ENCODE measurements at regions not wholly inside any gene's neighbourhood (a gene's known extent, or its start where the extent isn't known, plus 50 kb on each side); places are given as distances from the start of the nearest gene placed in this dataset.

GRCh38 chr1:60868901-60869663 is 213.3 kb upstream of the NFIA start:
- TF ChIP-seq, protein P1, sequence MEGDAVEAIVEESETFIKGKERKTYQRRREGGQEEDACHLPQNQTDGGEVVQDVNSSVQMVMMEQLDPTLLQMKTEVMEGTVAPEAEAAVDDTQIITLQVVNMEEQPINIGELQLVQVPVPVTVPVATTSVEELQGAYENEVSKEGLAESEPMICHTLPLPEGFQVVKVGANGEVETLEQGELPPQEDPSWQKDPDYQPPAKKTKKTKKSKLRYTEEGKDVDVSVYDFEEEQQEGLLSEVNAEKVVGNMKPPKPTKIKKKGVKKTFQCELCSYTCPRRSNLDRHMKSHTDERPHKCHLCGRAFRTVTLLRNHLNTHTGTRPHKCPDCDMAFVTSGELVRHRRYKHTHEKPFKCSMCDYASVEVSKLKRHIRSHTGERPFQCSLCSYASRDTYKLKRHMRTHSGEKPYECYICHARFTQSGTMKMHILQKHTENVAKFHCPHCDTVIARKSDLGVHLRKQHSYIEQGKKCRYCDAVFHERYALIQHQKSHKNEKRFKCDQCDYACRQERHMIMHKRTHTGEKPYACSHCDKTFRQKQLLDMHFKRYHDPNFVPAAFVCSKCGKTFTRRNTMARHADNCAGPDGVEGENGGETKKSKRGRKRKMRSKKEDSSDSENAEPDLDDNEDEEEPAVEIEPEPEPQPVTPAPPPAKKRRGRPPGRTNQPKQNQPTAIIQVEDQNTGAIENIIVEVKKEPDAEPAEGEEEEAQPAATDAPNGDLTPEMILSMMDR (IDR thresholded peaks at IDR 0.05), result no peak
- ATAC-seq (no peak), DNase-seq (no peak)
- intact Hi-C loops (cut with DNase I), result no loop called here
- Histone ChIP-seq H3K4me3 (no peak overlapping the region), H3K4me1 (peaks cover 6% of the 10 kb centered on the region), H3K27me3 (no peaks in the 10 kb centered on the region), H3K9me3 (no peaks in the 10 kb centered on the region), H3K36me3 (no peaks in the 10 kb centered on the region), H3K27ac (no peak overlapping the region)

- Histone ChIP-seq H3K27ac (no peak overlapping the region), H3K4me3 (no peak overlapping the region), H3K4me1 (peaks cover 6% of the 10 kb centered on the region), H3K9me3 (no peaks in the 10 kb centered on the region), H3K27me3 (no peaks in the 10 kb centered on the region), H3K36me3 (no peaks in the 10 kb centered on the region)
- no peak for ATAC-seq
- intact Hi-C loops (cut with DNase I), result no loop called here
- no peak for DNase-seq
- TF ChIP-seq, protein P1 (IDR thresholded peaks at IDR 0.05), result no peak
Measured at GRCh38 chr1:60867782-60868181, 214.6 kb upstream of the NFIA start.

DNA sequence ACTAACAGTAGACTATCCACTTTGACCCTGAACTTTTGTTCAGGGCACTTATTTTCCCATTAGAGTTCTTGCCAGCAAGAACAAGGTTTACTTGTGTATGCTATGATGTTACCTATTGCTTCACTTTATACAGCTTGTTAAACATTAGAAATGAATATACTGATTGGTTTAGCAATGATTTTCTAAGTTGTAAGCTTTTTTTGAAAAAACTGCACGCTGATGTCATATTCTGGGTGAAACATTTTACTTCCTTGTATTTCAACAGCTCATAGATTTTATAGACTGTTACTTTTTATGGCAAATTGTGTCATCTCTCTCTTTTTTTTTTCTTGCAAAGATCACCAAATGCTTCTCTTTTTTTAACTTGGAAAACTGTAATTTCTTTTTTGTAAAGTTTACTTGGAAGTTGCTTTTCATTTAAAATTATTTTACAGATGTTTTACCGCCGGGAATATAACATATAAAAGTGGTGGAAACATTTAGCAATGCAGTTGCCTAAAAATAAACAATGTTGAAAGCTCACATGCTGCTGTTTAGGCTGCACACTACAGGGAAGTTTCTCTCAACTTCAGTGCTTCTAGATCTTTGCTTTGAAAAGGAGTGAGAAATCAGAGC is 215.3 kb upstream of the NFIA start:
- TF ChIP-seq, protein P1 (IDR thresholded peaks at IDR 0.05), result no peak
- no peaks in the 10 kb centered on the region for H3K36me3 ChIP-seq
- no peak overlapping the region for H3K27ac ChIP-seq
- ATAC-seq (no peak), DNase-seq (no peak)
- no peaks in the 10 kb centered on the region for H3K27me3 ChIP-seq
- intact Hi-C loops (cut with DNase I), result no loop called here
- no peaks in the 10 kb centered on the region for H3K9me3 ChIP-seq
- H3K4me1 ChIP-seq, result peaks cover 6% of the 10 kb centered on the region
- H3K4me3 ChIP-seq, result no peak overlapping the region

DNA sequence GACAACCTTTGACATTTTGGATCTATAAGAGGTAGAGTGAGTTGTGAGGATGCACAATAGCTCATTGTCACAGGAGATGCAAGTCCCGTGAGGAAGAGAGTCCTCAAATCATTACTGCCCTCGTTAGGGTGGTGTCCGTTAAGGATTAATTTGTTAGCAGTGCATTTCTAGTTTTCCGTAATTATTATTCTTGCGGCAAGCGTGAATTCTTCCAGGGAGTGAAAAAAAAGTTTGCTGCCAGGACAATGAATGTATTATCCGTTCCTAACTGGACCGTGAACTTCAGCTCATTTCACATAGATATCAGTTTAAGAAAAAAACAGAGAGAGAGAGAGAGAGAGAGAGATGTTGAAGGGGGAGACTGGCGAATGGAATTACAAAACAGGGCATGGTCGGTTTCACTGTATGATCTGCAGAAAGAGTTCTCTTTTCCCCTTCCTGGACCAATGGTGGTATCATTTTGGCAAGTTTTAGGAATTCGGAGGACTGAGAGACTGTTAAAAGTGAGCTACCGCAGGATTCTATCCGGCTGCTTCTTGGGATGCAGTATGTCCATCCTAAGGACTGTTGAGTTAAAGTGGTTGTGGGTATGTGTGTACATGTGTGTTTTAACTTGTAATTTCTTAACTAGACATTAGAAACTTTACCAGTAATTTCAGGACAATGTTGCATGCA is 216.0 kb upstream of the NFIA start:
- intact Hi-C loops (cut with DNase I), result no loop called here
- Histone ChIP-seq H3K4me3 (no peak overlapping the region), H3K4me1 (peaks cover 6% of the 10 kb centered on the region), H3K27me3 (no peaks in the 10 kb centered on the region), H3K36me3 (no peaks in the 10 kb centered on the region), H3K27ac (no peak overlapping the region), H3K9me3 (no peaks in the 10 kb centered on the region)
- ATAC-seq (no peak), DNase-seq (no peak)
- TF ChIP-seq, protein P1 (IDR thresholded peaks at IDR 0.05), result no peak

DNA sequence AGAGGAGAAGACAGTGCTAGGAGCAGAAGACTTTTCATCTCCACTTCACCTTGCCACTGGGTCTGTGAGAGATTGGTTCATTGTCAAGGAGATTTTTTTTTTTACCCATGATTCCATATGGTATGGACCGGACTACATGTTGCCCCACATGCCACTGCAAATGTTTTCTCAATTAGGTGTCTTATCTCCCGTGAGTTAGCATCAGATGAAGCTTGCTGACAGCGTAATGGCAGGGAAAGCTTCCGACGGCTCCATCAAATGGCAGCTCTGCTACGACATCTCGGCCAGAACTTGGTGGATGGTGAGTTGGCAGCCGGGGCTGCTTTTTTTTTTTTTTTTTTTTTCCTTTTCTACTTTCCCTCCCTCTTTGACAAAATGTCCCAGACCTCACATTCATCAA is 217.2 kb upstream of the NFIA start:
- Histone ChIP-seq H3K36me3 (no peaks in the 10 kb centered on the region), H3K9me3 (no peaks in the 10 kb centered on the region), H3K27ac (no peak overlapping the region), H3K27me3 (no peaks in the 10 kb centered on the region), H3K4me1 (peaks cover 6% of the 10 kb centered on the region), H3K4me3 (no peak overlapping the region)
- ATAC-seq, result no peak
- TF ChIP-seq, protein P1 (IDR thresholded peaks at IDR 0.05), result no peak
- intact Hi-C loops (cut with DNase I), result no loop called here
- no peak for DNase-seq
